HG03108 (cell line): ENCODE measurements at regions not wholly inside any gene's neighbourhood (a gene's known extent, or its start where the extent isn't known, plus 50 kb on each side); places are given as distances from the start of the nearest gene placed in this dataset.

Experiments
- ATAC-seq: cut with Tn5 transposase; IDR thresholded peaks from one replicate; pipeline ENCODE4 v1.9.1; 2021; ENCODE audit warnings: moderate library complexity; ENCODE audit not compliant: unreplicated experiment

- ATAC-seq = no peak
These were observed 514.2 kb downstream of the RPS24 start for GRCh38 chr10:78547905-78548304.

GRCh38 chr10:78548369-78548768, 514.7 kb downstream of the RPS24 start:
- no peak for ATAC-seq

GRCh38 chr10:78549140-78549935, 515.7 kb downstream of the RPS24 start:
- no peak for ATAC-seq

- ATAC-seq = no peak
These were observed 516.4 kb downstream of the RPS24 start for GRCh38 chr10:78550090-78550489.

GRCh38 chr10:78550716-78551115, 517.1 kb downstream of the RPS24 start:
- no peak for ATAC-seq

GRCh38 chr10:78551184-78552005, 517.4 kb upstream of the ZMIZ1 start:
- ATAC-seq = no peak

- no peak for ATAC-seq
These were observed 516.4 kb upstream of the ZMIZ1 start for GRCh38 chr10:78552261-78552811.

GRCh38 chr10:78553792-78554191, 515.0 kb upstream of the ZMIZ1 start:
- ATAC-seq = no peak

GRCh38 chr10:78555128-78555527, 513.6 kb upstream of the ZMIZ1 start:
- no peak for ATAC-seq

GRCh38 chr10:78556705-78557432, 511.9 kb upstream of the ZMIZ1 start:
- no peak for ATAC-seq

GRCh38 chr10:78557433-78557925, 511.3 kb upstream of the ZMIZ1 start:
- ATAC-seq = no peak

GRCh38 chr10:78559661-78560340, 509.0 kb upstream of the ZMIZ1 start:
- ATAC-seq = no peak

GRCh38 chr10:78560341-78560688, 508.5 kb upstream of the ZMIZ1 start:
- no peak for ATAC-seq

GRCh38 chr10:78563314-78563713, 505.5 kb upstream of the ZMIZ1 start:
- ATAC-seq = no peak

GRCh38 chr10:78565841-78566240, 502.9 kb upstream of the ZMIZ1 start:
- no peak for ATAC-seq

- ATAC-seq = no peak
These were observed 502.3 kb upstream of the ZMIZ1 start for GRCh38 chr10:78566284-78567111.

- no peak for ATAC-seq
These were observed 500.9 kb upstream of the ZMIZ1 start for GRCh38 chr10:78567680-78568455.

GRCh38 chr10:78568620-78569019, 500.1 kb upstream of the ZMIZ1 start:
- ATAC-seq = no peak
